ENCODE measurements at regions not wholly inside any gene's neighbourhood (a gene's known extent, or its start where the extent isn't known, plus 50 kb on each side); places are given as distances from the start of the nearest gene placed in this dataset.

GRCh38 chr10:3426190-3426845 is 253.7 kb upstream of the PITRM1 start:
- no peak for DNase-seq (ENCODE audit: low spot score)

GRCh38 chr10:3425716-3426115 is 253.1 kb upstream of the PITRM1 start:
- DNase-seq (ENCODE audit: low spot score), result no peak

GRCh38 chr10:3425261-3425660 is 252.7 kb upstream of the PITRM1 start:
- no peak for DNase-seq (ENCODE audit: low spot score)

- DNase-seq (ENCODE audit: low spot score), result peak; percentile 6
These were observed 251.7 kb upstream of the PITRM1 start for GRCh38 chr10:3424111-3424851.

- no peak for DNase-seq (ENCODE audit: low spot score)
These were observed 250.8 kb upstream of the PITRM1 start for GRCh38 chr10:3423384-3423783.

GRCh38 chr10:3422282-3422681 is 249.7 kb upstream of the PITRM1 start:
- no peak for DNase-seq (ENCODE audit: low spot score)

GRCh38 chr10:3421537-3422257 is 249.1 kb upstream of the PITRM1 start:
- DNase-seq (ENCODE audit: low spot score), result peak; percentile 12

GRCh38 chr10:3420527-3421469 is 248.2 kb upstream of the PITRM1 start:
- DNase-seq (ENCODE audit: low spot score), result no peak

- peak; percentile 17 for DNase-seq (ENCODE audit: low spot score)
These were observed 247.3 kb upstream of the PITRM1 start for GRCh38 chr10:3419719-3420495.

- DNase-seq (ENCODE audit: low spot score), result no peak
These were observed 246.3 kb upstream of the PITRM1 start for GRCh38 chr10:3418926-3419325.

- no peak for DNase-seq (ENCODE audit: low spot score)
These were observed 245.6 kb upstream of the PITRM1 start for GRCh38 chr10:3418041-3418754.

GRCh38 chr10:3417096-3417495 is 244.5 kb upstream of the PITRM1 start:
- no peak for DNase-seq (ENCODE audit: low spot score)

GRCh38 chr10:3415878-3416605 is 243.5 kb upstream of the PITRM1 start:
- DNase-seq (ENCODE audit: low spot score), result no peak

- DNase-seq (ENCODE audit: low spot score), result no peak
These were observed 242.6 kb upstream of the PITRM1 start for GRCh38 chr10:3415038-3415736.

GRCh38 chr10:3414667-3415023 is 242.1 kb upstream of the PITRM1 start:
- no peak for DNase-seq (ENCODE audit: low spot score)

GRCh38 chr10:3413937-3414666 is 241.5 kb upstream of the PITRM1 start:
- DNase-seq (ENCODE audit: low spot score), result no peak

GRCh38 chr10:3412646-3413045 is 240.1 kb upstream of the PITRM1 start:
- DNase-seq (ENCODE audit: low spot score), result no peak

GRCh38 chr10:3412071-3412582 is 239.5 kb upstream of the PITRM1 start:
- no peak for DNase-seq (ENCODE audit: low spot score)

Data from CD4-positive, alpha-beta T cell treated with Interleukin-15 for 4 hours (primary cell).